Testis (tissue), 2 donors: ENCODE measurements at regions not wholly inside any gene's neighbourhood (a gene's known extent, or its start where the extent isn't known, plus 50 kb on each side); places are given as distances from the start of the nearest gene placed in this dataset.
"Not testable (repeated sequence)": the region's sequence is repeated elsewhere in the genome, so short reads cannot be mapped to it uniquely, and the experiment has no call there.

Source experiments
- DNase-seq: peaks from one replicate; pipeline ENCODE4 v3.0.0-alpha.2; 2019
- H3K27ac ChIP-seq, 2 donors: fragments of 200-600 bp; sonication (generic); one replicate each; pipeline ENCODE4 v1.5.1; 2019
- H3K27me3 ChIP-seq: fragments of 200-600 bp; sonication (generic); one replicate; pipeline ENCODE4 v1.5.1; 2019
- H3K36me3 ChIP-seq: fragments of 200-600 bp; sonication (generic); one replicate; pipeline ENCODE4 v1.5.1; 2017; ENCODE audit warnings: low read depth; ENCODE audit errors: missing control alignments
- H3K4me1 ChIP-seq: fragments of 200-600 bp; sonication (generic); one replicate; pipeline ENCODE4 v1.5.1; 2019
- H3K4me3 ChIP-seq, 2 donors: fragments of 200-600 bp; sonication (generic); one replicate each; pipeline ENCODE4 v1.5.1; 2017 to 2019
- H3K9me3 ChIP-seq: fragments of 200-600 bp; sonication (generic); one replicate; pipeline ENCODE4 v1.5.1; 2017
- POLR2A ChIP-seq: fragments of 450-650 bp; IDR thresholded peaks from one replicate; pipeline ENCODE4 v1.6.1; 2017; ENCODE audit warnings: antibody characterized with exemption, mild to moderate bottlenecking, moderate library complexity
- WGBS, 2 donors: methylation state at CpG; one replicate each; pipeline ENCODE4 v1.1.5; 2018; 5-methylcytosine and 5-hydroxymethylcytosine counted together
- intact Hi-C: fragments of 100-400 bp; cut with DNase I; formaldehyde crosslinking; loops from one replicate; pipeline ENCODE4 v1.15.1; 2023; ENCODE audit warnings: low total_unique reads
- TF ChIP-seq, protein P1 (sequence below), 3 experiments: fragments of 450-650 bp in 2 of 3; fragments of 200-600 bp in 1 of 3; sonication (generic) in 1 of 3; IDR thresholded peaks; one replicate each; pipeline ENCODE4 v1.5.1; 2016 to 2019; ENCODE audit warnings: antibody characterized with exemption in 3 of 3, mild to moderate bottlenecking in 2 of 3, moderate library complexity in 1 of 3

DNA sequence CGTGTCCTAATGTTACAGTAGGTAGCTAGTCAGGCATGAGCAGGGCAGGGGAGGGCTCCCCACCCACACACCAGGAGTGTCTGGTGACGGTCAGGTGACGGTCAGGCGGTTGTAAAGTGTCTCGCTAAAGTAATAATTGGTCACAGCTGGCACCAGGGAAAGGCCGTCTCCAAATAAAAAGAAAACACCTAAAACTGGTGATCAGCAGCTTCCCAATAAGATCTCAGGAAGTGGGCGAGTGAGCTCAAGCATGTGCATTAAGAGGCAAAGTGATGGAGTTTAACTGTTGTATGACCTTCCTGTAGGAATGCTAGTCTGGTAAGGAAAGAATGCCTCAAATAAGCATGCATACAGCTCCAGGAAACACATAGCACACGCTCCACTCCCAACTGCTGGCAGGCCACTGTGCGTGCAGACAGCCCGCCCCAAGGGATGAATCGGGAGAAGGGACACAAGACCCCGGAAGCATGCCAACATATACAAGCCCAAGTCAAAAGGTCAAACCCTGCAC is 177.1 kb downstream of the RNF144A start:
- 77 to 81% methylated on average over 12 of the region's 12 CpGs for WGBS, 2 donors
- DNase-seq = no peak
- Histone ChIP-seq H3K4me3 (no peak overlapping the region), H3K4me1 (no peaks in the 10 kb centered on the region), H3K27ac (no peak overlapping the region), H3K27me3 (no peaks in the 10 kb centered on the region), H3K36me3 (no peaks in the 10 kb centered on the region), H3K9me3 (no peaks in the 10 kb centered on the region)
- intact Hi-C loops = no loop called here
- TF ChIP-seq POLR2A = no peak
- TF ChIP-seq, protein P1, sequence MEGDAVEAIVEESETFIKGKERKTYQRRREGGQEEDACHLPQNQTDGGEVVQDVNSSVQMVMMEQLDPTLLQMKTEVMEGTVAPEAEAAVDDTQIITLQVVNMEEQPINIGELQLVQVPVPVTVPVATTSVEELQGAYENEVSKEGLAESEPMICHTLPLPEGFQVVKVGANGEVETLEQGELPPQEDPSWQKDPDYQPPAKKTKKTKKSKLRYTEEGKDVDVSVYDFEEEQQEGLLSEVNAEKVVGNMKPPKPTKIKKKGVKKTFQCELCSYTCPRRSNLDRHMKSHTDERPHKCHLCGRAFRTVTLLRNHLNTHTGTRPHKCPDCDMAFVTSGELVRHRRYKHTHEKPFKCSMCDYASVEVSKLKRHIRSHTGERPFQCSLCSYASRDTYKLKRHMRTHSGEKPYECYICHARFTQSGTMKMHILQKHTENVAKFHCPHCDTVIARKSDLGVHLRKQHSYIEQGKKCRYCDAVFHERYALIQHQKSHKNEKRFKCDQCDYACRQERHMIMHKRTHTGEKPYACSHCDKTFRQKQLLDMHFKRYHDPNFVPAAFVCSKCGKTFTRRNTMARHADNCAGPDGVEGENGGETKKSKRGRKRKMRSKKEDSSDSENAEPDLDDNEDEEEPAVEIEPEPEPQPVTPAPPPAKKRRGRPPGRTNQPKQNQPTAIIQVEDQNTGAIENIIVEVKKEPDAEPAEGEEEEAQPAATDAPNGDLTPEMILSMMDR (IDR thresholded peaks at IDR 0.05) = no peak

DNA sequence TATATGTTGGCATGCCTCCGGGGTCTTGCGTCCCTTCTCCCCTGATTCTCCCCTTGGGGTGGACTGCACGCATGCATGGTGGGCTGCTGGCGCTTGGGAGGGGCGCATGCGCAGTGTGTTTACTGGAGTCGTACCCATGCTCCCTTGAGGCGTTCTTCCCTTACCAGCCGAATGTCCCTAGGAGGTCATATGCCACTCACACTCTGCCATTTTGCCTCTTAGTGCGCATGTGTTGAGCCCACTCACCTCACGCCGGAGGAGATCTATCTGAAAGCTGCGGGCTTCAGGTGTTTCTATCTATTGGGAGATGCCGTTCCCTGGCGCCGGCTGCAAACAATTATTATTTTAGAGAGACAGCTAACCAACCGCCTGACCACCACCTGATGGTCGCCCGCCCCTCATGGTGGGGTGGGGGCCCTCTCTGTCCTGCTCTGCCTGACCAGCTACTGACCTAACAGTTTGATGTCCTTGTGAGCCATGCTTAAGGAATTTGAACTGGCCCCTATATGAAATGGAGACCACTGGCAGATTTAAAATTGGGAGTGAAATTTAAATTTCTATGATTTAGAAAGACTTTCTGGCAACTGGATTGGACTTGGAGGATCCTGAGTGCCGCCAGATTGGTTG is 179.6 kb downstream of the RNF144A start:
- whole genome bisulfite sequencing, 2 donors = 61 to 66% methylated on average over 13 to 20 of the region's 20 CpGs
- Histone ChIP-seq H3K36me3 (no peaks in the 10 kb centered on the region), H3K27me3 (no peaks in the 10 kb centered on the region), H3K4me1 (no peaks in the 10 kb centered on the region), H3K27ac (no peak overlapping the region), H3K4me3 (peak overlapping the region; percentile 16 to 43), H3K9me3 (no peaks in the 10 kb centered on the region)
- intact Hi-C loops = no loop called here
- TF ChIP-seq, protein P1 (IDR thresholded peaks at IDR 0.05) = no peak
- TF ChIP-seq POLR2A = no peak
- DNase-seq = peak; percentile 60

DNA sequence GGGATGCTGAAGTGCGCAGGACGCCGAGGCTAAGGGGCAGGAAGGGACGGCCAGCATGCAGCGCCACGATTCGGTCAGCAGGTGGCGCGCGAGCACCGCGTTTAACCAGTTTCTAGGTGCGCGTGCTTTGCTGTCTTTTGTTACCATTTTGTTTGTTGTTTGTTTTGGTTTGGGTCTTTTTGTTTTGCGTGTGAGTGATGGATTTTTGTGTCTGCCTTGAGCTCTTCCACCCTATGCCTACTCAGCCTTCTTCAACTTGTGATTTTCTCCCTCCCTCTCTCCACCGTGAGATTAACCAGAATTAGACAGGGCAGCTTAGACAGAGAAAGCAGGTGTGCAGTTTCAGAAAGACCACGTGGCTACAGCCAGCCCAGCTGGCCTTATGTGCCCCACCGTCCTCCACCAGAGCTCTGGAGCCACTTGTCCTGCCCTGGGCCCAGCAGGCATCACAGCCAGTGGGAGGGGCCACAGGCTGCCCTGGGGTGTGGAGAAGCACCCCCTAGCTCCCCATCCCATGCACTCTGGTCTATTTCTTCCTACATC is 180.2 kb downstream of the RNF144A start:
- intact Hi-C loops = no loop called here
- Histone ChIP-seq H3K27me3 (no peaks in the 10 kb centered on the region), H3K27ac (no peak overlapping the region), H3K4me1 (no peaks in the 10 kb centered on the region), H3K4me3 (peak overlapping the region; percentile 16 to 43), H3K9me3 (no peaks in the 10 kb centered on the region), H3K36me3 (no peaks in the 10 kb centered on the region)
- peak; percentile 82 for DNase-seq
- 1 to 2% methylated on average over 17 to 18 of the region's 18 CpGs for WGBS, 2 donors
- no peak for TF ChIP-seq POLR2A
- TF ChIP-seq, protein P1 (IDR thresholded peaks at IDR 0.05) = peak; percentile 81 to 98 (median 88)

DNA sequence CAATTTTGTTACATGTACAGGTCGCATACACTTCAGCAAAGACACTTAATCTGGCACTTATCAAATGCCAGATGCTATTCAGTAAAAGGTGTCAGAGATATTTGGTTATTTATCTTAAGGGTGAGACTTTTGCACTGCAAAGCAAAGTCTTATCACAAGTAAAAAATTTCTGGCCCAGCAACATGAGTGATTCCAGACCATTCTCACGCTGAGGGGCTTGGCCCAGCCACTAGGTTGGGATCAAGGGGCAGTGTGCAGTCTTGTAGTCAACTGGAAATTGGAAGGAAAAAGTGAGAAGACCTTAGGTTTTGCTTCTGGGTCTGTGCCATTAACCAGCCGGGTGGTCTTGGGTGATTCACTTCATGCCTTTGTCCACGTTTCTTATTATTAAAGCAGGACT is 181.6 kb downstream of the RNF144A start:
- Histone ChIP-seq H3K27me3 (no peaks in the 10 kb centered on the region), H3K4me3 (no peak overlapping the region), H3K9me3 (no peaks in the 10 kb centered on the region), H3K27ac (no peak overlapping the region), H3K36me3 (no peaks in the 10 kb centered on the region), H3K4me1 (no peaks in the 10 kb centered on the region)
- DNase-seq = no peak
- WGBS, 2 donors = 75 to 85% methylated on average over 4 of the region's 4 CpGs
- TF ChIP-seq POLR2A = no peak
- TF ChIP-seq, protein P1 (IDR thresholded peaks at IDR 0.05) = no peak
- intact Hi-C loops = no loop called here

DNA sequence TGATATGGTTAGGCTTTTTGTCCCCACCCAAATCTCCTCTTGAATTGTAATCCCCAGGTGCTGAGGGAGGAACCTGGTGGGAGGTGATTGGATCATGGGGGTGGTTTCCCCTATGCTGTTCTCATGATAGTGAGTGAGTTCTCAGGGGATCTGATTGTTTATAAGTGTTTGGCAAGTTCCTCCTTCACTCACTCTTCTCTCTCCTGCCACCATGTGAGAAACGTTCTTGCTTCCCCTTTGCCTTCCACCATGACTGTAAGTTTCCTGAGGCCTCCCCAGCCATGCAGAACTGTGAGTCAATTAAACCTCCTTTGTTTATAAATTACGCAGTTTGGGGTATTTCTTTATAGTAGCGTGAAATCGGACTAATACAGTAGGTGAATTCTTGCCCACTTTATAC is 182.5 kb downstream of the RNF144A start:
- H3K36me3 ChIP-seq, intact Hi-C loops, H3K9me3 ChIP-seq, H3K27me3 ChIP-seq, H3K27ac ChIP-seq, H3K4me3 ChIP-seq, H3K4me1 ChIP-seq, DNase-seq: not testable (repeated sequence)
- WGBS, 2 donors = 79 to 86% methylated on average over 4 of the region's 4 CpGs
